ENCODE measurements at regions not wholly inside any gene's neighbourhood (a gene's known extent, or its start where the extent isn't known, plus 50 kb on each side); places are given as distances from the start of the nearest gene placed in this dataset.

- H3K4me3 ChIP-seq (replicated peaks; ENCODE audit: low read depth, low read length), result no peak overlapping the region
- no peak for DNase-seq (ENCODE audit: extremely low read depth, low read depth)
Measured at GRCh38 chr5:17872204-17872603, 237.9 kb downstream of the TAF11L14 start.

DNA sequence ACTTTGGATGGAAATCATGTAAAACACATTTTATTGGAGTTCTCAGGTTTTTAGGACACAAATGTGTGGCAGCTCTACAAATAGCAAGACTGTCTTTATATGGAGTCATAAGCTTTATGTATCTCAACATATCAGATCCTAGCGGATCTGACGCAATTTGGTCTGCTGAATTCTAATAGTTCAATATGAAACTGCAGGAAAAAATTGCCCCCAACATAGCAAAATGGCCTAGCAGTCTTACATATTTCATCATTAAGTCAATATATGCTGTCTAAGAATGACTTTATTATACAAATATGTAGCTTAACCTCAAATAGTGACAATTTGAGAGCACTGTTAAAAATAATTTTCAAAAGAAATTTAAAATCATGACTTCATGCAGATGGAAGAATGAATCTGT lies 244.3 kb downstream of the TAF11L14 start:
- DNase-seq (ENCODE audit: extremely low read depth, low read depth), result no peak
- no peak overlapping the region for H3K4me3 ChIP-seq (replicated peaks; ENCODE audit: low read depth, low read length)
- TF ChIP-seq, protein P1, sequence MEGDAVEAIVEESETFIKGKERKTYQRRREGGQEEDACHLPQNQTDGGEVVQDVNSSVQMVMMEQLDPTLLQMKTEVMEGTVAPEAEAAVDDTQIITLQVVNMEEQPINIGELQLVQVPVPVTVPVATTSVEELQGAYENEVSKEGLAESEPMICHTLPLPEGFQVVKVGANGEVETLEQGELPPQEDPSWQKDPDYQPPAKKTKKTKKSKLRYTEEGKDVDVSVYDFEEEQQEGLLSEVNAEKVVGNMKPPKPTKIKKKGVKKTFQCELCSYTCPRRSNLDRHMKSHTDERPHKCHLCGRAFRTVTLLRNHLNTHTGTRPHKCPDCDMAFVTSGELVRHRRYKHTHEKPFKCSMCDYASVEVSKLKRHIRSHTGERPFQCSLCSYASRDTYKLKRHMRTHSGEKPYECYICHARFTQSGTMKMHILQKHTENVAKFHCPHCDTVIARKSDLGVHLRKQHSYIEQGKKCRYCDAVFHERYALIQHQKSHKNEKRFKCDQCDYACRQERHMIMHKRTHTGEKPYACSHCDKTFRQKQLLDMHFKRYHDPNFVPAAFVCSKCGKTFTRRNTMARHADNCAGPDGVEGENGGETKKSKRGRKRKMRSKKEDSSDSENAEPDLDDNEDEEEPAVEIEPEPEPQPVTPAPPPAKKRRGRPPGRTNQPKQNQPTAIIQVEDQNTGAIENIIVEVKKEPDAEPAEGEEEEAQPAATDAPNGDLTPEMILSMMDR (IDR thresholded peaks at IDR 0.05; ENCODE audit: low read depth, low read length, missing control alignments), result no peak

More at GRCh38 chr5:17872204-17872603, 237.9 kb downstream of the TAF11L14 start:
- TF ChIP-seq, protein P1 (IDR thresholded peaks at IDR 0.05; ENCODE audit: low read depth, low read length, missing control alignments), result no peak

- no peak overlapping the region for H3K4me3 ChIP-seq (replicated peaks; ENCODE audit: low read depth, low read length)
- DNase-seq (ENCODE audit: extremely low read depth, low read depth), result no peak
- TF ChIP-seq, protein P1 (IDR thresholded peaks at IDR 0.05; ENCODE audit: low read depth, low read length, missing control alignments), result no peak
Measured at GRCh38 chr5:17879276-17879675, 245.0 kb downstream of the TAF11L14 start.

DNA sequence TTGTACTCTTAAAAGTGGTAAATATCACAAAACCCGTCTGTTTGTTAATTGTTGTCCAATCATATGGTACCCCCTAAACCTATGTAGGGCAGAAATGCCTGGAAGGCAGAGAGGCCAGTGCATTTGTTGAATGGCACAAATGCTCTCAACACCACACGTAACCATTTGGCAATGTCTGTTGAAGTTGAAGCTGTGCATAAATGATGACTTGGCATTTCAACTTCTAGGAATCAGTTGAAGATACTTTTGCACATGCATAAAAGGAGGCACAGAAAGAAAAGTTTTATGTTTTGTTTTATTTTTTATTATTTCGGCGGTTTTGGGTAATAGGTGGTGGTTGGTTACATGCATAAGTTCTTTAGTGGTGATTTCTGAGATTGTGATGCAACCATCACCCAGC lies 246.6 kb downstream of the TAF11L14 start:
- no peak for DNase-seq (ENCODE audit: extremely low read depth, low read depth)
- TF ChIP-seq, protein P1 (IDR thresholded peaks at IDR 0.05; ENCODE audit: low read depth, low read length, missing control alignments), result no peak
- H3K4me3 ChIP-seq (replicated peaks; ENCODE audit: low read depth, low read length), result no peak overlapping the region

- TF ChIP-seq, protein P1 (IDR thresholded peaks at IDR 0.05; ENCODE audit: low read depth, low read length, missing control alignments), result no peak
- no peak overlapping the region for H3K4me3 ChIP-seq (replicated peaks; ENCODE audit: low read depth, low read length)
- no peak for DNase-seq (ENCODE audit: extremely low read depth, low read depth)
Measured at GRCh38 chr5:17882760-17883488, 248.7 kb downstream of the TAF11L14 start.

- no peak for DNase-seq (ENCODE audit: extremely low read depth, low read depth)
- H3K4me3 ChIP-seq (replicated peaks; ENCODE audit: low read depth, low read length), result no peak overlapping the region
- TF ChIP-seq, protein P1 (IDR thresholded peaks at IDR 0.05; ENCODE audit: low read depth, low read length, missing control alignments), result no peak
Measured at GRCh38 chr5:17888155-17888554, 253.9 kb downstream of the TAF11L14 start.

GRCh38 chr5:17890501-17890900 lies 256.2 kb downstream of the TAF11L14 start:
- no peak for DNase-seq (ENCODE audit: extremely low read depth, low read depth)
- TF ChIP-seq, protein P1 (IDR thresholded peaks at IDR 0.05; ENCODE audit: low read depth, low read length, missing control alignments), result no peak
- H3K4me3 ChIP-seq (replicated peaks; ENCODE audit: low read depth, low read length), result no peak overlapping the region

Data from HFF-Myc (cell line).